Parathyroid adenoma (tissue), 2 donors: ENCODE measurements at regions not wholly inside any gene's neighbourhood (a gene's known extent, or its start where the extent isn't known, plus 50 kb on each side); places are given as distances from the start of the nearest gene placed in this dataset.

Experiments
- H2AFZ ChIP-seq: fragments of 300-600 bp; sonication (generic); one replicate; pipeline ENCODE4 v1.7.0; 2017; ENCODE audit warnings: antibody characterized with exemption, mild to moderate bottlenecking
- H3K27ac ChIP-seq: fragments of 300-600 bp; sonication (generic); one replicate; pipeline ENCODE4 v1.7.0; 2017
- H3K27me3 ChIP-seq: fragments of 300-600 bp; sonication (generic); one replicate; pipeline ENCODE4 v1.7.0; 2017; ENCODE audit warnings: low read length; ENCODE audit not compliant: control insufficient read depth, insufficient read depth
- H3K36me3 ChIP-seq: fragments of 300-600 bp; sonication (generic); one replicate; pipeline ENCODE4 v1.7.0; 2017; ENCODE audit warnings: low read length; ENCODE audit not compliant: control insufficient read depth, insufficient read depth
- H3K4me1 ChIP-seq: fragments of 300-600 bp; sonication (generic); one replicate; pipeline ENCODE4 v1.7.0; 2017; ENCODE audit warnings: control low read depth
- H3K4me2 ChIP-seq: fragments of 300-600 bp; sonication (generic); one replicate; pipeline ENCODE4 v1.7.0; 2017; ENCODE audit warnings: low read length
- H3K4me3 ChIP-seq: fragments of 300-600 bp; sonication (generic); one replicate; pipeline ENCODE4 v1.7.0; 2017; ENCODE audit warnings: low read depth, low read length
- H3K79me2 ChIP-seq: fragments of 300-600 bp; sonication (generic); one replicate; pipeline ENCODE4 v1.7.0; 2017; ENCODE audit warnings: control low read depth
- H3K9ac ChIP-seq: fragments of 300-600 bp; sonication (generic); one replicate; pipeline ENCODE4 v1.7.0; 2017; ENCODE audit warnings: mild to moderate bottlenecking
- H3K9me3 ChIP-seq: fragments of 300-600 bp; sonication (generic); one replicate; pipeline ENCODE4 v1.7.0; 2017; ENCODE audit warnings: low read length; ENCODE audit not compliant: control insufficient read depth
- CTCF ChIP-seq: fragments of 300-600 bp; sonication (generic); IDR thresholded peaks from one replicate; pipeline ENCODE4 v1.7.0; 2017; ENCODE audit warnings: antibody characterized with exemption, mild to moderate bottlenecking
- donor health status: primary hyperparathyroidism.

GRCh38 chr3:144820726-144821125 is 849.1 kb downstream of the DIPK2A start:
- H3K4me1 ChIP-seq = no peaks in the 10 kb centered on the region
- TF ChIP-seq CTCF = no peak
- H3K9ac ChIP-seq = no peak overlapping the region
- H2AFZ ChIP-seq = no peak overlapping the region
- H3K79me2 ChIP-seq = no peaks in the 10 kb centered on the region
- no peaks in the 10 kb centered on the region for H3K36me3 ChIP-seq
- no peak overlapping the region for H3K4me2 ChIP-seq
- no peak overlapping the region for H3K4me3 ChIP-seq
- no peak overlapping the region for H3K27ac ChIP-seq
- H3K9me3 ChIP-seq = no peaks in the 10 kb centered on the region
- H3K27me3 ChIP-seq = no peaks in the 10 kb centered on the region

GRCh38 chr3:144821583-144821982 is 850.0 kb downstream of the DIPK2A start:
- TF ChIP-seq CTCF = no peak
- Histone ChIP-seq H3K9me3 (no peaks in the 10 kb centered on the region), H3K36me3 (no peaks in the 10 kb centered on the region), H3K79me2 (no peaks in the 10 kb centered on the region), H3K27me3 (no peaks in the 10 kb centered on the region), H3K9ac (no peak overlapping the region), H3K4me3 (no peak overlapping the region), H3K4me1 (no peaks in the 10 kb centered on the region), H2AFZ (no peak overlapping the region), H3K27ac (no peak overlapping the region), H3K4me2 (no peak overlapping the region)

- Histone ChIP-seq H3K4me2 (no peak overlapping the region), H3K9ac (no peak overlapping the region), H2AFZ (no peak overlapping the region), H3K27me3 (no peaks in the 10 kb centered on the region), H3K36me3 (no peaks in the 10 kb centered on the region), H3K27ac (no peak overlapping the region), H3K79me2 (no peaks in the 10 kb centered on the region), H3K9me3 (no peaks in the 10 kb centered on the region), H3K4me3 (no peak overlapping the region), H3K4me1 (no peaks in the 10 kb centered on the region)
- TF ChIP-seq CTCF = no peak
Measured at GRCh38 chr3:144822671-144823070, 851.0 kb downstream of the DIPK2A start.

GRCh38 chr3:144831955-144832716 is 860.5 kb downstream of the DIPK2A start:
- Histone ChIP-seq H3K79me2 (no peaks in the 10 kb centered on the region), H3K9ac (no peak overlapping the region), H3K27ac (no peak overlapping the region), H3K27me3 (no peaks in the 10 kb centered on the region), H3K4me3 (no peak overlapping the region), H3K36me3 (no peaks in the 10 kb centered on the region), H3K9me3 (no peaks in the 10 kb centered on the region), H3K4me1 (no peaks in the 10 kb centered on the region), H3K4me2 (no peak overlapping the region), H2AFZ (no peak overlapping the region)
- no peak for TF ChIP-seq CTCF

GRCh38 chr3:144839991-144840390 is 868.4 kb downstream of the DIPK2A start:
- Histone ChIP-seq H3K4me2 (no peak overlapping the region), H3K79me2 (no peaks in the 10 kb centered on the region), H3K36me3 (no peaks in the 10 kb centered on the region), H3K4me3 (no peak overlapping the region), H3K9me3 (no peaks in the 10 kb centered on the region), H3K27ac (no peak overlapping the region), H3K9ac (no peak overlapping the region), H2AFZ (no peak overlapping the region), H3K27me3 (no peaks in the 10 kb centered on the region), H3K4me1 (no peaks in the 10 kb centered on the region)
- TF ChIP-seq CTCF = no peak
